GM12878 (cell line): ENCODE measurements at regions not wholly inside any gene's neighbourhood (a gene's known extent, or its start where the extent isn't known, plus 50 kb on each side); places are given as distances from the start of the nearest gene placed in this dataset.

Source experiments
- ATAC-seq: fragments of 200-7000 bp; cut with Tn5 transposase; 3 replicates; pipeline ENCODE4 v1.9.1; 2020; ENCODE audit warnings: mild to moderate bottlenecking, moderate library complexity
- BruUV-seq: library from RNA; stranded (reverse); fragments of 400-500 nt; replicated peaks from 2 replicates; lab custom pipeline; 2021; lab: Mats Ljungman, UMichigan
- CTCF ChIA-PET: fragments of 300-600 bp; sonication (Branson Sonifier 250); formaldehyde crosslinking; extraction: SDS; loops from one replicate; lab custom pipeline; 2021; ENCODE audit warnings: inconsistent platforms; lab: Yijun Ruan, JAX
- POLR2A ChIA-PET: fragments of 350-600 bp; formaldehyde crosslinking; extraction: SDS; loops from one replicate; lab custom pipeline; 2021; ENCODE audit warnings: inconsistent platforms; lab: Charles Lee
- RAD21 ChIA-PET: fragments of 300-600 bp; sonication (Branson Sonifier 250); formaldehyde crosslinking; loops from one replicate; lab custom pipeline; 2023; ENCODE audit warnings: antibody characterized with exemption; ENCODE audit not compliant: unreplicated experiment; lab: Charles Lee
- SMC1A ChIA-PET: fragments of 300-600 bp; sonication (Branson Sonifier 250); formaldehyde crosslinking; loops from one replicate; lab custom pipeline; 2023; ENCODE audit not compliant: unreplicated experiment, uncharacterized antibody; lab: Charles Lee
- DNase-seq: peaks from one replicate; pipeline ENCODE4 v3.0.0-alpha.2; 2011; ENCODE audit warnings: low read depth, low spot score
- FAIRE-seq: peaks from 3 replicates; lab custom pipeline; 2011; peaks lifted over from hg19 to GRCh38; lab: Jason Lieb, UNC
- H2AFZ ChIP-seq: 2 replicates; pipeline ENCODE4 v1.6.0; 2011; ENCODE audit warnings: low read depth, low read length, control low read depth; ENCODE audit not compliant: control insufficient read depth
- H3K27ac ChIP-seq: 2 replicates; pipeline ENCODE4 v1.5.1; 2011; ENCODE audit warnings: control low read depth; ENCODE audit not compliant: control insufficient read depth, insufficient read depth
- H3K27me3 ChIP-seq, 2 experiments: replicated peaks in 1 of 2; 2 replicates each; pipeline versions ENCODE4 v1.6.0 to v1.6.1; 2011; ENCODE audit warnings: low read length in 1 of 2; ENCODE audit not compliant: control insufficient read depth in 2 of 2, insufficient read depth in 2 of 2
- H3K36me3 ChIP-seq, 2 experiments: 2 replicates each; pipeline ENCODE4 v1.5.1; 2011; ENCODE audit warnings: low read length in 1 of 2; ENCODE audit not compliant: control insufficient read depth in 2 of 2, insufficient read depth in 2 of 2
- H3K4me1 ChIP-seq: 2 replicates; pipeline ENCODE4 v1.6.1; 2011; ENCODE audit warnings: mild to moderate bottlenecking, low read length, moderate library complexity, mixed read lengths; ENCODE audit not compliant: control insufficient read depth, insufficient read depth
- H3K4me2 ChIP-seq: 2 replicates; pipeline ENCODE4 v1.6.0; 2011; ENCODE audit warnings: control low read depth; ENCODE audit not compliant: control insufficient read depth, insufficient read depth
- H3K4me3 ChIP-seq: fragments of 200-600 bp; sonication (generic); 2 replicates; pipeline ENCODE4 v1.5.1; 2016
- H3K79me2 ChIP-seq: 2 replicates; pipeline ENCODE4 v1.6.0; 2011; ENCODE audit warnings: low read length; ENCODE audit not compliant: control insufficient read depth, insufficient read depth
- H3K9ac ChIP-seq: 2 replicates; pipeline ENCODE4 v1.8.0; 2011; ENCODE audit warnings: low read length, control low read depth, mixed read lengths; ENCODE audit not compliant: control insufficient read depth, insufficient read depth
- H3K9me3 ChIP-seq: replicated peaks from 3 replicates; pipeline ENCODE4 v1.5.1; 2011; ENCODE audit warnings: mild to moderate bottlenecking, low read length; ENCODE audit not compliant: control insufficient read depth, insufficient read depth
- H4K20me1 ChIP-seq: 2 replicates; pipeline ENCODE4 v1.6.0; 2011; ENCODE audit not compliant: control insufficient read depth, insufficient read depth
- CHD1 ChIP-seq: IDR thresholded peaks from 2 replicates; pipeline ENCODE4 v1.6.1; 2012; ENCODE audit warnings: low read depth, low read length, improper control_type of control experiment
- EP300 ChIP-seq, 2 experiments: fragments of 150-350 bp in 1 of 2; IDR thresholded peaks; 2 replicates each; pipeline ENCODE4 v1.6.1; 2011 to 2012; ENCODE audit warnings: low read depth in 2 of 2, low read length in 2 of 2, borderline replicate concordance in 1 of 2, improper control_type of control experiment in 1 of 2, inconsistent platforms in 1 of 2; ENCODE audit not compliant: control insufficient read depth in 1 of 2
- GABPA ChIP-seq: IDR thresholded peaks from 2 replicates; pipeline ENCODE4 v1.6.1; 2014; ENCODE audit warnings: antibody characterized with exemption, low read depth, mild to moderate bottlenecking, inconsistent platforms
- HDGF ChIP-seq: fragments of 450-650 bp; IDR thresholded peaks from 2 replicates; pipeline ENCODE4 v1.6.1; 2016; ENCODE audit warnings: antibody characterized with exemption
- IRF4 ChIP-seq: IDR thresholded peaks from 2 replicates; pipeline ENCODE4 v1.6.1; 2011; ENCODE audit warnings: low read depth, low read length
- IRF5 ChIP-seq: fragments of 450-650 bp; IDR thresholded peaks from 2 replicates; pipeline ENCODE4 v1.6.1; 2017; ENCODE audit warnings: borderline replicate concordance
- MLLT1 ChIP-seq: fragments of 450-650 bp; IDR thresholded peaks from 2 replicates; pipeline ENCODE4 v1.6.1; 2016; ENCODE audit warnings: mild to moderate bottlenecking
- MYC ChIP-seq: IDR thresholded peaks from 2 replicates; pipeline ENCODE4 v1.6.1; 2011; ENCODE audit warnings: mild to moderate bottlenecking, low read length, moderate library complexity, inconsistent platforms; ENCODE audit not compliant: insufficient read depth, insufficient replicate concordance, insufficient read length, severe bottlenecking
- NFXL1 ChIP-seq: fragments of 450-650 bp; IDR thresholded peaks from 2 replicates; pipeline ENCODE4 v1.6.1; 2017; ENCODE audit warnings: antibody characterized with exemption, mild to moderate bottlenecking, borderline replicate concordance
- NR2C1 ChIP-seq: fragments of 450-650 bp; IDR thresholded peaks from 2 replicates; pipeline ENCODE4 v1.6.1; 2017; ENCODE audit warnings: antibody characterized with exemption, mild to moderate bottlenecking, moderate library complexity
- RBBP5 ChIP-seq: fragments of 200-600 bp; sonication (generic); conservative IDR thresholded peaks from 2 replicates; pipeline ENCODE4 v1.6.1; 2016
- RUNX3 ChIP-seq: IDR thresholded peaks from 2 replicates; pipeline ENCODE4 v1.6.1; 2012; ENCODE audit warnings: low read length, inconsistent platforms
- SIN3A ChIP-seq: IDR thresholded peaks from 2 replicates; pipeline ENCODE4 v1.6.1; 2012; ENCODE audit warnings: low read depth, low read length, improper control_type of control experiment
- SRF ChIP-seq, 2 experiments: IDR thresholded peaks; 2 replicates each; pipeline ENCODE4 v1.6.1; 2011; ENCODE audit warnings: low read depth in 2 of 2, low read length in 2 of 2, mild to moderate bottlenecking in 1 of 2, moderate library complexity in 1 of 2
- ZNF217 ChIP-seq: fragments of 450-650 bp; IDR thresholded peaks from 2 replicates; pipeline ENCODE4 v1.6.1; 2017; ENCODE audit warnings: antibody characterized with exemption, mild to moderate bottlenecking
- WGBS: methylation state at CpG from one replicate; pipeline ENCODE4 v1.1.6; 2016; ENCODE audit warnings: low lambda C conversion rate; ENCODE audit not compliant: insufficient replicate concordance, insufficient coverage; ENCODE audit errors: missing lambda C conversion rate; 5-methylcytosine and 5-hydroxymethylcytosine counted together
- in situ Hi-C: fragments of 300-500 bp; cut with MboI; formaldehyde crosslinking; loops from 9 replicates; pipeline ENCODE4 v1.14.3; 2018; ENCODE audit warnings: mixed read lengths
- intact Hi-C: fragments of 100-400 bp; cut with micrococcal nuclease; formaldehyde crosslinking; loops from one replicate; pipeline ENCODE4 v1.14.2; 2022; ENCODE audit not compliant: unreplicated experiment

- BruUV-seq: no TSS peak
- Histone ChIP-seq H3K4me1 (no peaks in the 10 kb centered on the region), H3K4me3 (no peak overlapping the region), H4K20me1 (no peaks in the 10 kb centered on the region), H3K9ac (no peak overlapping the region), H3K27ac (no peak overlapping the region), H3K27me3 (no peaks in the 10 kb centered on the region), H3K36me3 (no peaks in the 10 kb centered on the region), H2AFZ (no peak overlapping the region), H3K79me2 (no peaks in the 10 kb centered on the region), H3K4me2 (no peak overlapping the region), H3K9me3 (no peaks in the 10 kb centered on the region)
- in situ Hi-C loops: no loop called here
- FAIRE-seq: no peak
- ChIA-PET POLR2A (no interaction called here), RAD21 (no interaction called here), SMC1A (no interaction called here), CTCF (no interaction called here)
- intact Hi-C loops: no loop called here
- no peak for ATAC-seq
- DNase-seq: no peak
- no peak for TF ChIP-seq CHD1
- TF ChIP-seq GABPA: no peak
- TF ChIP-seq MYC: no peak
- no peak for TF ChIP-seq ZNF217
- TF ChIP-seq HDGF: no peak
- TF ChIP-seq NFXL1: no peak
- TF ChIP-seq RUNX3: no peak
- TF ChIP-seq NR2C1: no peak
- WGBS: 0% methylated on average over 2 of the region's 2 CpGs
Measured at GRCh38 chr7:85688712-85689111, 501.9 kb upstream of the SEMA3D start.

- Histone ChIP-seq H3K4me1 (no peaks in the 10 kb centered on the region), H3K4me3 (no peak overlapping the region)
- 40% methylated on average over 7 of the region's 7 CpGs for WGBS
- TF ChIP-seq SRF (IDR thresholded peaks at IDR 0.05; ENCODE audit: low read depth in 2 of 2, low read length in 2 of 2) (no peak), RUNX3 (no peak), EP300 (IDR thresholded peaks at IDR 0.05; ENCODE audit: borderline replicate concordance in 1 of 2, control insufficient read depth in 1 of 2, low read depth in 2 of 2, low read length in 2 of 2) (no peak), SIN3A (no peak), MLLT1 (no peak), IRF4 (no peak), RBBP5 (no peak), IRF5 (no peak)
Measured at GRCh38 chr7:85686401-85687181, 499.7 kb upstream of the SEMA3D start.

More at GRCh38 chr7:85686401-85687181, 499.7 kb upstream of the SEMA3D start:
- Histone ChIP-seq H3K79me2 (no peaks in the 10 kb centered on the region), H3K9me3 (no peaks in the 10 kb centered on the region), H3K27me3 (no peaks in the 10 kb centered on the region), H3K4me2 (no peak overlapping the region), H3K27ac (no peak overlapping the region), H2AFZ (no peak overlapping the region), H3K36me3 (no peaks in the 10 kb centered on the region), H4K20me1 (no peaks in the 10 kb centered on the region), H3K9ac (no peak overlapping the region)
- FAIRE-seq (no peak), ATAC-seq (no peak), DNase-seq (no peak)
- no TSS peak for BruUV-seq
- CTCF ChIA-PET: interaction anchor here (0.6 to 1.0 kb wide), 3 partner anchors 23 to 687 kb away, joined by 3 read pairs; no protein-coding TSS in a partner anchor
- RAD21 ChIA-PET: no interaction called here
- POLR2A ChIA-PET: no interaction called here
- SMC1A ChIA-PET: interaction anchor here (1.4 kb wide), 1 partner anchor 10 kb away, joined by 3 read pairs; no protein-coding TSS in a partner anchor
- in situ Hi-C loops (no loop called here), intact Hi-C loops (no loop called here)
